Tibial nerve (tissue), 4 donors: ENCODE measurements at regions not wholly inside any gene's neighbourhood (a gene's known extent, or its start where the extent isn't known, plus 50 kb on each side); places are given as distances from the start of the nearest gene placed in this dataset.
"Not testable (repeated sequence)": the region's sequence is repeated elsewhere in the genome, so short reads cannot be mapped to it uniquely, and the experiment has no call there.

Source experiments
- DNase-seq, 2 donors: peaks; one replicate each; pipeline ENCODE4 v3.0.0-alpha.2; 2019; ENCODE audit warnings: low spot score in 2 of 2
- H3K27ac ChIP-seq, 4 donors: fragments of 200-600 bp; sonication (generic) in 3 of 4; one replicate each; pipeline ENCODE4 v1.5.1; 2017 to 2019; ENCODE audit warnings: mild to moderate bottlenecking in 1 of 4
- H3K27me3 ChIP-seq, 2 donors: fragments of 200-600 bp; sonication (generic) in 1 of 2; one replicate each; pipeline versions ENCODE4 v1.5.1 to v1.6.0; 2017 to 2019
- H3K36me3 ChIP-seq, 3 donors: fragments of 200-600 bp; sonication (generic); one replicate each; pipeline ENCODE4 v1.5.1; 2018 to 2019
- H3K4me1 ChIP-seq, 4 donors: fragments of 200-600 bp; sonication (generic) in 3 of 4; one replicate each; pipeline ENCODE4 v1.5.1; 2017 to 2019
- H3K4me3 ChIP-seq, 4 donors: fragments of 200-600 bp; sonication (generic) in 3 of 4; one replicate each; pipeline ENCODE4 v1.5.1; 2017 to 2019; ENCODE audit warnings: mild to moderate bottlenecking in 1 of 4, moderate library complexity in 1 of 4
- H3K9me3 ChIP-seq, 4 donors: fragments of 200-600 bp; sonication (generic) in 3 of 4; one replicate each; pipeline ENCODE4 v1.5.1; 2017 to 2019
- CTCF ChIP-seq, 5 experiments: fragments of 200-600 bp in 3 of 5; fragments of 450-650 bp in 2 of 5; sonication (generic) in 3 of 5; IDR thresholded peaks; one replicate each; pipeline ENCODE4 v1.5.1; 2016 to 2019; ENCODE audit warnings: antibody characterized with exemption in 5 of 5, mild to moderate bottlenecking in 3 of 5, moderate library complexity in 2 of 5
- EP300 ChIP-seq, 2 donors: sonication (generic); formaldehyde crosslinking; IDR thresholded peaks; one replicate each; pipeline ENCODE4 v1.6.1; 2017; ENCODE audit warnings: antibody characterized with exemption in 2 of 2, mild to moderate bottlenecking in 1 of 2
- POLR2A ChIP-seq, 2 donors: fragments of 450-650 bp; IDR thresholded peaks; one replicate each; pipeline ENCODE4 v1.6.1; 2017; ENCODE audit warnings: antibody characterized with exemption in 2 of 2, mild to moderate bottlenecking in 2 of 2, moderate library complexity in 2 of 2
- WGBS, 2 donors: methylation state at CpG; one replicate each; pipeline ENCODE4 v1.1.5; 2018; 5-methylcytosine and 5-hydroxymethylcytosine counted together

- TF ChIP-seq CTCF (IDR thresholded peaks at IDR 0.05) (no peak), EP300 (IDR thresholded peaks at IDR 0.05) (no peak), POLR2A (IDR thresholded peaks at IDR 0.05) (no peak)
- Histone ChIP-seq H3K27ac (no peak overlapping the region), H3K4me1 (no peaks in the 10 kb centered on the region), H3K36me3 (no peaks in the 10 kb centered on the region), H3K4me3 (no peak overlapping the region), H3K27me3 (no peaks in the 10 kb centered on the region), H3K9me3 (no peaks in the 10 kb centered on the region)
- no peak for DNase-seq
- WGBS, 2 donors, result 86 to 90% methylated on average over 1 of the region's 1 CpG
Observed at GRCh38 chr2:18267501-18267900, 293.0 kb downstream of the RDH14 start.

GRCh38 chr2:18266699-18267098 lies 293.8 kb downstream of the RDH14 start:
- H3K4me3 ChIP-seq, H3K27me3 ChIP-seq, DNase-seq, H3K36me3 ChIP-seq, H3K27ac ChIP-seq, H3K9me3 ChIP-seq, H3K4me1 ChIP-seq: not testable (repeated sequence)
- WGBS, 2 donors, result 53 to 65% methylated on average over 8 of the region's 8 CpGs

GRCh38 chr2:18265614-18266586 lies 294.6 kb downstream of the RDH14 start:
- Histone ChIP-seq H3K4me1 (no peaks in the 10 kb centered on the region), H3K4me3 (no peak overlapping the region), H3K27ac (no peak overlapping the region), H3K27me3 (no peaks in the 10 kb centered on the region), H3K36me3 (no peaks in the 10 kb centered on the region), H3K9me3 (no peaks in the 10 kb centered on the region)
- 70 to 73% methylated on average over 7 of the region's 7 CpGs for WGBS, 2 donors
- DNase-seq, result no peak
- TF ChIP-seq EP300 (IDR thresholded peaks at IDR 0.05), result no peak
- TF ChIP-seq CTCF (IDR thresholded peaks at IDR 0.05), result no peak
- no peak for TF ChIP-seq POLR2A (IDR thresholded peaks at IDR 0.05)

- no peak overlapping the region for H3K4me3 ChIP-seq
- no peaks in the 10 kb centered on the region for H3K4me1 ChIP-seq
- no peaks in the 10 kb centered on the region for H3K27me3 ChIP-seq
- no peak overlapping the region for H3K27ac ChIP-seq
- no peaks in the 10 kb centered on the region for H3K9me3 ChIP-seq
- TF ChIP-seq POLR2A (IDR thresholded peaks at IDR 0.05), result no peak
- TF ChIP-seq CTCF (IDR thresholded peaks at IDR 0.05), result no peak
- TF ChIP-seq EP300 (IDR thresholded peaks at IDR 0.05), result no peak
- WGBS, 2 donors, result 34 to 36% methylated on average over 4 of the region's 4 CpGs
- H3K36me3 ChIP-seq, result no peaks in the 10 kb centered on the region
- DNase-seq, result no peak
Observed at GRCh38 chr2:18262601-18263000, 297.9 kb downstream of the RDH14 start.

- Histone ChIP-seq H3K27me3 (no peaks in the 10 kb centered on the region), H3K9me3 (peaks cover 0 to 6% (median 0%) of the 10 kb centered on the region in 4 donors), H3K4me1 (no peaks in the 10 kb centered on the region), H3K27ac (no peak overlapping the region), H3K36me3 (no peaks in the 10 kb centered on the region), H3K4me3 (no peak overlapping the region)
- DNase-seq, result no peak
- WGBS, 2 donors, result 77 to 87% methylated on average over 5 of the region's 5 CpGs
- TF ChIP-seq POLR2A (IDR thresholded peaks at IDR 0.05) (no peak), EP300 (IDR thresholded peaks at IDR 0.05) (no peak), CTCF (IDR thresholded peaks at IDR 0.05) (no peak)
Observed at GRCh38 chr2:18253686-18254197, 306.7 kb downstream of the RDH14 start.
